Neural cell (in vitro differentiated cells): ENCODE measurements at regions not wholly inside any gene's neighbourhood (a gene's known extent, or its start where the extent isn't known, plus 50 kb on each side); places are given as distances from the start of the nearest gene placed in this dataset.

Experiments
- CTCF ChIP-seq: fragments of 450-650 bp; IDR thresholded peaks from 2 replicates; pipeline ENCODE4 v1.5.1; 2014; ENCODE audit warnings: antibody characterized with exemption, mild to moderate bottlenecking, moderate library complexity; ENCODE audit not compliant: poor library complexity, severe bottlenecking
- EZH2 ChIP-seq: fragments of 200-600, 300-800 bp; shearing (Covaris generic), sonication (generic); IDR thresholded peaks from 2 replicates; pipeline ENCODE4 v1.6.1; 2014; ENCODE audit warnings: antibody characterized with exemption, low read length, borderline replicate concordance, mild to moderate bottlenecking; ENCODE audit not compliant: insufficient read depth, poor library complexity, severe bottlenecking
- MXI1 ChIP-seq: fragments of 450-650 bp; conservative IDR thresholded peaks from 2 replicates; pipeline ENCODE4 v1.6.1; 2014; ENCODE audit warnings: antibody characterized with exemption, mild to moderate bottlenecking; ENCODE audit not compliant: poor library complexity, severe bottlenecking
- POLR2AphosphoS5 ChIP-seq: IDR thresholded peaks from 2 replicates; pipeline ENCODE4 v1.6.1; 2012
- RAD21 ChIP-seq: fragments of 450-650 bp; conservative IDR thresholded peaks from 2 replicates; pipeline ENCODE4 v1.6.1; 2014; ENCODE audit warnings: antibody characterized with exemption, mild to moderate bottlenecking, moderate library complexity
- SMC3 ChIP-seq: fragments of 450-650 bp; conservative IDR thresholded peaks from 2 replicates; pipeline ENCODE4 v1.6.1; 2014; ENCODE audit warnings: antibody characterized with exemption, mild to moderate bottlenecking, moderate library complexity; ENCODE audit not compliant: poor library complexity

GRCh38 chr2:41413813-41414485, 633.9 kb upstream of the PKDCC start:
- TF ChIP-seq POLR2AphosphoS5 (no peak), CTCF (no peak), RAD21 (no peak), MXI1 (no peak), SMC3 (no peak), EZH2 (no peak)
